HUES48 (cell line): ENCODE measurements at regions not wholly inside any gene's neighbourhood (a gene's known extent, or its start where the extent isn't known, plus 50 kb on each side); places are given as distances from the start of the nearest gene placed in this dataset.

ENCODE experiments used
- H3K27ac ChIP-seq: one replicate; pipeline ENCODE4 v1.7.0; 2013; ENCODE audit warnings: low read depth, low read length, inconsistent platforms
- H3K27me3 ChIP-seq: 2 replicates; pipeline ENCODE4 v1.6.1; 2013; ENCODE audit warnings: mild to moderate bottlenecking, low read length; ENCODE audit not compliant: control insufficient read depth, insufficient read depth
- H3K36me3 ChIP-seq: 2 replicates; pipeline ENCODE4 v1.6.1; 2013; ENCODE audit warnings: low read length; ENCODE audit not compliant: control insufficient read depth, insufficient read depth
- H3K4me1 ChIP-seq: 2 replicates; pipeline ENCODE4 v1.6.1; 2013; ENCODE audit warnings: mild to moderate bottlenecking, low read length; ENCODE audit not compliant: control insufficient read depth, insufficient read depth
- H3K4me3 ChIP-seq: 2 replicates; pipeline ENCODE4 v1.5.1; 2013; ENCODE audit warnings: mild to moderate bottlenecking, low read depth, low read length
- H3K9ac ChIP-seq: 2 replicates; pipeline ENCODE4 v1.6.1; 2013; ENCODE audit warnings: mild to moderate bottlenecking, low read depth, low read length, moderate library complexity
- H3K9me3 ChIP-seq: 2 replicates; pipeline ENCODE4 v1.6.1; 2013; ENCODE audit warnings: low read length; ENCODE audit not compliant: control insufficient read depth, insufficient read depth

DNA sequence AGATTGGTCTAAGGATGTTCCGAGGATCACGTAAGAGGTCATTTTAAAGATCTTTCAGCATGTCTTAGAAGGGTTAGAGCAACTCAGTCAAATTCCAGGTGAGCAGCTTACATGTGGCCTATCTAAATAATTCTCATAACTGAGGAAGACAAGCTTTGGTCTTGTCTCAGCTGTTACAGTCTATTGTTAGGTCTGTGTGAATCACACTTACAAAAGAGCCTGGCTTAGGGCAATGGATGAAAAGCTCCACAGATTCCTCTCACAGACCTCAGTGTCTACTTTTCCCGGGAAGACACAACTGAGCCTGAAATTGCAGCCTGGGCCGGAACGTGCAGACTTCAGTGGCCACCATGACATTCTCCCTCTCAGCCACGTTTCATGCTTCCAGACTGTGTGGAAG is 173.1 kb downstream of the INHBA start:
- no peaks in the 10 kb centered on the region for H3K27me3 ChIP-seq
- no peaks in the 10 kb centered on the region for H3K4me1 ChIP-seq
- no peaks in the 10 kb centered on the region for H3K36me3 ChIP-seq
- H3K9me3 ChIP-seq: no peaks in the 10 kb centered on the region
- H3K27ac ChIP-seq: no peak overlapping the region
- no peak overlapping the region for H3K4me3 ChIP-seq
- H3K9ac ChIP-seq: no peak overlapping the region

DNA sequence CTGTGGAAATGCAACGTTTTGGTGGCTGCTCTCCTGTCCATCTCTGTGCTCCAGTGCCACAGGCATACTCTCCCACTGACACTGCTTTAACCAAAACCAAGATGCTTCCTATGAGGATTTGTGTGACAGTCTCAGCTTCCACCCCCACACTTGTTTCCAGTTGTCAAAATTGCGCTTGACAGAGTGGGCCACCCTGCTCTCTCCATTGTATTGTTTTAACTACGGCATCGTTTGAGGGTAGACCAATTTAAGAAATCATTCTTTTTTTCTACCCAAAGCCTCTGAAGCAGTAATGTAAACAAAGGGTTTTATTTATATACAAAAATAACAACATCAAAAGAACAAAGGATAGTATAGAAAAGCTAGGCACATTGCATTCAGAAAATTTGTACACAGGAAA is 178.0 kb downstream of the INHBA start:
- Histone ChIP-seq H3K9me3 (peaks cover 13% of the 10 kb centered on the region), H3K27ac (no peak overlapping the region)

DNA sequence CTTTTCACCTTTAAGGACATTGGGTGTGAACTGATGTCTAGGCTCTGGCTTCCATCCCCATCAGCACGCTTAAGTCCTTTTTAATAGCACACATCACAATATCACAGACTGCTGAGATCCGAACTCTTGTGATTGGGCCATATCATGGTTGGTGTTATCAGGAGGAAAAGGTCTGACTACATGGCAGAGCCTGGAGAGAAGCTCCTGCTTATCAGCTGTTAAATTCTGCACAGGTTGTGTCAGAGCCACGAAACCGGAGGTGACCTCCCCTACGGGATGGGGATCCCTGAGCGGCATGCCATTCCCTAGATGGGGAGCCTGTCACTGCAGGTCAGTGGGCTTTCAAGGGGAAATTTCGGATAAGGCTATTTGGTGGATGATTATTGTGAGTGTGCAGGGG is 182.4 kb downstream of the INHBA start:
- no peak overlapping the region for H3K9ac ChIP-seq
- peaks cover 15% of the 10 kb centered on the region for H3K9me3 ChIP-seq
- no peak overlapping the region for H3K4me3 ChIP-seq
- no peaks in the 10 kb centered on the region for H3K4me1 ChIP-seq
- no peaks in the 10 kb centered on the region for H3K27me3 ChIP-seq
- H3K36me3 ChIP-seq: no peaks in the 10 kb centered on the region
- no peak overlapping the region for H3K27ac ChIP-seq

More for the DNA sequence above, 178.0 kb downstream of the INHBA start:
- H3K27me3 ChIP-seq: no peaks in the 10 kb centered on the region
- H3K36me3 ChIP-seq: no peaks in the 10 kb centered on the region
- H3K4me1 ChIP-seq: no peaks in the 10 kb centered on the region
- no peak overlapping the region for H3K9ac ChIP-seq
- no peak overlapping the region for H3K4me3 ChIP-seq

DNA sequence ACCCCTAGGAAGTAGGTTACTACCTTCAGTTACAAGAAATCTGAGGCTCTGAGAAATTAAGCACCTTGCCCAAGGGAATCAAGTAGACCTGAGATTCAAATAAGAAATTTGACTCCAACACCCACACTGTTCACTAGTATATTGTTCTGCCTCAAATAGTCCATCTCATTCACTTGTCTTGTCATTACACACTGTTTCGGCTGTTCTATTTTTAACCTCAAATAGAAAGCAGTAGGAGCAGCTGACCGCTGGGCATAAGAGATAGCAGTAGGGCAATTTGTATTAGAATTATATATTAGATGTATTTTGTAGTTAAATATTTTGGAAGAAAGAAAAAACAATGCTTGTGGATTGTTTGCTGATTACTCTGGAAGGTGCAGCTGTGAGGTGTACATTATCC is 185.1 kb downstream of the INHBA start:
- no peaks in the 10 kb centered on the region for H3K36me3 ChIP-seq
- no peak overlapping the region for H3K4me3 ChIP-seq
- no peaks in the 10 kb centered on the region for H3K4me1 ChIP-seq
- no peaks in the 10 kb centered on the region for H3K27me3 ChIP-seq
- no peak overlapping the region for H3K27ac ChIP-seq
- H3K9me3 ChIP-seq: peaks cover 11% of the 10 kb centered on the region; the same call in 1 of the 2 replicates
- H3K9ac ChIP-seq: no peak overlapping the region

DNA sequence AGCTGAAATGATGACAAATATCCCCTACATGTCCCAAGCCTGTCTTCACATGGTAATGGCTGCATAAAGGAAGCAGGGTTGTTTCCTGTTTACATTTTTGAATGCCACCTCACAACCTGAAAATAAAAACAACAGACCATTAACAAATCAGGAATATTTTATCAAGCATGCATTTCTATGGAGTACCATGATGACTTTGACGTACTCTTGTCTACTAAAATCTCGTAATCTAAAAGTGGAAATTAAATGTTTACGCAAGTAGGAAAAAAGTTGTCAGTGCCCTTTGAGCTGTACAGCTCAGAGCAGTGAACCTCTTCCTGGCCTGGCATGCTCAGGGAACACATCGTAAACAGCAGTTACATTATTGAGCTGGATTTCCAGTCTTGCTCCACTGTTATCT is 194.1 kb downstream of the INHBA start:
- H3K36me3 ChIP-seq: no peaks in the 10 kb centered on the region
- H3K27ac ChIP-seq: no peak overlapping the region
- H3K27me3 ChIP-seq: no peaks in the 10 kb centered on the region
- no peak overlapping the region for H3K9ac ChIP-seq
- H3K9me3 ChIP-seq: no peaks in the 10 kb centered on the region
- peaks cover 7% of the 10 kb centered on the region; the same call in 1 of the 2 replicates for H3K4me1 ChIP-seq
- H3K4me3 ChIP-seq: no peak overlapping the region

DNA sequence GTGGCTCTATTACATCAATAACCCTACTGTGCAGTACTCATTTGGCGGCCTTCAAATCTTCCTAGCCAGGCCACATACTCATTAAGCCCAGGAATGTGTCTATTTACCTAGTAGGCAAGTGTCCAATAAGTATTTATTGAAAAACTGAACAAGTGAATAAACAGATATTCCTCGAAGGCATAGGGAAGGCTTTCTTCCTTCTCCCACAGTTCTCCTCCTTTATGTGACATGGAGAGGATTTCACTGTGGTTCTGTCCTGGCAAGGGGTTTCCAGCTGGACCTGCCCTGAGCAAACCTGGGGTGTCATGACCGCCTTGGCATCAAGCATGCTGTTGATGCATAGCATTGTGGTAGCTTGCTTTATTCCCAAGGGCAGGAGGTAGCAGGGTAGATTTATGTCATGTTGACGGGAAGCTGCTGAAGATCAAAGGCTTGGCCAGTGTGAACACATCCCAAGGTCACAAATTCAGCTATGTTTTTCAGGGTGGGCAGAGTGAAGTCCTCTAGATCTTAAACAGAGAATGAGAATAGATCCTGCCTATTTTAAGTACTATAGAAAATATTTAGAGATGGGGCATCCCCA is 195.1 kb downstream of the INHBA start:
- no peaks in the 10 kb centered on the region for H3K36me3 ChIP-seq
- peaks cover 7% of the 10 kb centered on the region; the same call in 1 of the 2 replicates for H3K4me1 ChIP-seq
- no peak overlapping the region for H3K9ac ChIP-seq
- H3K9me3 ChIP-seq: no peaks in the 10 kb centered on the region
- no peak overlapping the region for H3K4me3 ChIP-seq
- no peak overlapping the region for H3K27ac ChIP-seq
- no peaks in the 10 kb centered on the region for H3K27me3 ChIP-seq

DNA sequence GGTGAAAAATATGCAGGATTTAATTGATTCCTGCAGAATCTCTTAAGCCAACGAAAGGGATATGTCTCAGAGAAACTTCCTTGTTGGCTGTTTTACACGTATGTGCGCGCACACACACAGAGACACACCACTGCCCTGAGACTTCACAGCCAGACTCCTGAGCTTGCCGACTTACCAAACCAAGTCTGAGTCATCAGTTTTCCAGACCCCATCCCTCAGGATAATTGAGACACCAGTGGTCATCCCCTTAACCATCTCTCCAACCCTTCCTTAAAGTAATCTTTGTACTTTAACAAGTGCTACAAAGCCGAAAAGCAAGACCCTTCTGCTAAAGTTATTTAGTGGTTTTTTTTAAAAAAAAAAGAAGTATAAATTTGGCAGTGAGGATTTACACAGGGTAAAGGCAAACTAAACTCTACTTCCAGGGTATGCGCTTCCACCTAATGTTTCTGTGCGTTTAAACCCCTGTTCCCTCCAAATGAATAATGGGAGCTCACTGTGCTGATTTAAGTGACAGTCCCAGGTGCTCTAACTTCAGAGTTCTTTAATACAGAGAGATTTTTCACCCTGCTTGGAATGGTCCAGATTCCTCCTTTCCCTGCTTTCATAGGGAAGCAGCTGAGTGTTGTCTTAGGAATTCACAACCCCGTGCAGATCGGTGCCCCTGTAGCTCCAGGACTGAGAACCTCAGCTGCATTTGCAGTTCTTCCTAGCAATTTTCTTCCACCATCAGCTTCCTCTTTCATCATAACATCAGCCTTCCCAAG is 198.5 kb downstream of the INHBA start:
- Histone ChIP-seq H3K36me3 (no peaks in the 10 kb centered on the region), H3K9me3 (no peaks in the 10 kb centered on the region), H3K9ac (no peak overlapping the region), H3K4me3 (no peak overlapping the region), H3K27me3 (no peaks in the 10 kb centered on the region), H3K4me1 (peaks cover 7% of the 10 kb centered on the region; the same call in 1 of the 2 replicates), H3K27ac (no peak overlapping the region)

DNA sequence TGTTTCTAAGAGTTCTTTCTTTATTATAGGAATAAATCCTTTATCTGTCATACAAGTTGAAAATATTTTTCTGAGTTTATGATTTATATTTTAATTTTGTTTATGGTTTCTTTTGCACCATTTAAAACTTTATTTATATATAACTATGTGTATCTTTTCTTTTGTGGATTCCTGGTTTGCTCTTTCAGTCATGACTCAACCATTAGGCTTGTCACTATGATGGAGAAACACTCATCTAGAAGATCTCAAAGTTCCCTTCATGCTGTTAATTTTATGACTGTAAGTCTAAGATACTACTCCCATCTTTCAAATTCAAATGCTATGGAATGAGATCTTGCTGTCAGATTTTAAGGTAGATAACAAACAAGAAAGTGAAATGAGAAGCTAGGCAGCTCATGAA is 199.5 kb downstream of the INHBA start:
- no peak overlapping the region for H3K4me3 ChIP-seq
- no peaks in the 10 kb centered on the region for H3K9me3 ChIP-seq
- no peaks in the 10 kb centered on the region for H3K36me3 ChIP-seq
- peaks cover 2% of the 10 kb centered on the region; the same call in 1 of the 2 replicates for H3K4me1 ChIP-seq
- H3K27ac ChIP-seq: no peak overlapping the region
- H3K9ac ChIP-seq: no peak overlapping the region
- no peaks in the 10 kb centered on the region for H3K27me3 ChIP-seq

DNA sequence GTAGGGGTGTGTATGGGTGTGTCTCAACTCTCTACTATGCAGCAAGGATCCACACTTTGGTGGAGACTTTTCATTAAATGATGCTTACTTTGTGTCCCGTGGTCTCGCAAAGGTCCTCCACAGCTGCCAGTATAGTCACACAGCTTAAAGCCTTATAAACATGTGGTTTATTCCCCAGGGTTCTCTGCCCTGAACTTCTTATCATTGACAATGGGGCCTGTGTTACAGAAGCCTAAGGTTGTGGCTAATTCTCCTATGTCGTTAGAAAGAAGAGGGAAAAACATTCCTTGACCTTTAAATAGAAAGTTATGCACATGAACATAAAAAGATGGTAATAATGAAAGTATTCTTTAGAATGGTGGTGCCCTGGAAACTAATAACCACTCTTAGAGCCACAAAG is 201.4 kb downstream of the INHBA start:
- Histone ChIP-seq H3K27ac (no peak overlapping the region), H3K4me3 (no peak overlapping the region), H3K36me3 (no peaks in the 10 kb centered on the region)

DNA sequence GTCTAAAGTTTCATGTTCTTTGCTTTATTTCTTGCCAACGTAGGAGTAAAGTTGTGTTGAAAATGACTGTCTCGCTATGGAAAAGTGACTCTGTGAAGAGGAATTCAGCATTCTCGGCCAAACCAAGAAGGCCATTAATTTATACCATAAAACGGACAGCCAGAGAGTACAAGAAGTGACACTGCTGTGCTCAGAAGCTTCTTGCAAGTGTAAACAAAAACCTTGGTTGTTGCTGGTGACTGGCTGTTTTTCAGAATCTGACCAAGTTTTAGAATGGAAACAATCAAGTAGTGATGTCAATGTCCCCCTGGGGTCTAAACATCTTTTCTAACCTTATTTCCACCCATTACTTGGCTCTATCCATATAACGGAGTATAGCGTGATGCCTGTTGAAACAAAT is 201.9 kb downstream of the INHBA start:
- H3K4me3 ChIP-seq: no peak overlapping the region
- H3K27me3 ChIP-seq: no peaks in the 10 kb centered on the region
- no peaks in the 10 kb centered on the region for H3K36me3 ChIP-seq
- H3K9me3 ChIP-seq: no peaks in the 10 kb centered on the region
- no peaks in the 10 kb centered on the region; the same call in 1 of the 2 replicates for H3K4me1 ChIP-seq
- H3K27ac ChIP-seq: no peak overlapping the region
- no peak overlapping the region for H3K9ac ChIP-seq

More for the DNA sequence above, 201.4 kb downstream of the INHBA start:
- Histone ChIP-seq H3K4me1 (no peaks in the 10 kb centered on the region; the same call in 1 of the 2 replicates), H3K9me3 (no peaks in the 10 kb centered on the region), H3K9ac (no peak overlapping the region), H3K27me3 (no peaks in the 10 kb centered on the region)

DNA sequence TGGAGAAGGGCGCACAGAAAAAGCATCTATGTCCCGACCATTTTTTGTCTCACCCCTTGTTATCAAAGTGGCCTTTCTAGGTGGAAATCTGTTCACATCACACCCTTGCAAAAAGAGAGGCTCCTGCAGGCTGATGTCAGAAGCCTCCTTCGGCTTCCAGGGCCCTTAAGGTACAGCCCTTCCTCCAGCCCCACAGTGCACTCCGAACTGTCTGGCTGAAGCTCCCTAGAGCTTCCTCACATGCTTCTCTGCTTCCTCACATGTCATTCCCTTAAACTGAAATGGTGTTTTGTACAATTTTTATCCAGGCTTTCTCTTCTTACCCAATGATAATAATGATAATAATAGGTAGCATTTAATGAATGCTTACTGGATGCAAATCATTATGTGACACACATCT is 210.3 kb downstream of the INHBA start:
- Histone ChIP-seq H3K9me3 (no peaks in the 10 kb centered on the region), H3K4me3 (no peak overlapping the region), H3K9ac (no peak overlapping the region), H3K36me3 (no peaks in the 10 kb centered on the region), H3K27me3 (no peaks in the 10 kb centered on the region), H3K27ac (no peak overlapping the region), H3K4me1 (no peaks in the 10 kb centered on the region)
